ENCODE measurements at regions not wholly inside any gene's neighbourhood (a gene's known extent, or its start where the extent isn't known, plus 50 kb on each side); places are given as distances from the start of the nearest gene placed in this dataset.
"Not testable (repeated sequence)": the region's sequence is repeated elsewhere in the genome, so short reads cannot be mapped to it uniquely, and the experiment has no call there.

DNA sequence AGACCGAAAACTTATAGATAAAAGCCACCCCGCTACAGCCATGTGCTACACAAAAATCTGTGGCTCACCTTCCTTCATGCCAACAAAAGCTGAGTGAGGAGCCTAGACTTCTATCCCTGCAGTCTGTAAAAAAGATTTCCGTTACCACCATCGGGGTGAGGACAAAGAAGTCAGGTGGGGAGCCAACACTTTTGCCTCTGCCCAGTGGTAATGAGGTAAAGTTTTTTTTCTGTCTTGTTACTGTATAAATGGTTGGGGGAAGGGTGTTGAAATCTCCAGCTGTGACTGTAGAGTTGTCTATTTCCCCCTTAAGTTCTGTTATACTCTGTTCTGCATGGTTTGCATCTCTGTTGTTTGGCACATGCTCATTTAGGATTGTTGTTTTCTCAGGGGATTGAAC lies 707.8 kb downstream of the FLRT2 start:
- DNase-seq (ENCODE audit: low read depth in 3 of 3): no peak

DNA sequence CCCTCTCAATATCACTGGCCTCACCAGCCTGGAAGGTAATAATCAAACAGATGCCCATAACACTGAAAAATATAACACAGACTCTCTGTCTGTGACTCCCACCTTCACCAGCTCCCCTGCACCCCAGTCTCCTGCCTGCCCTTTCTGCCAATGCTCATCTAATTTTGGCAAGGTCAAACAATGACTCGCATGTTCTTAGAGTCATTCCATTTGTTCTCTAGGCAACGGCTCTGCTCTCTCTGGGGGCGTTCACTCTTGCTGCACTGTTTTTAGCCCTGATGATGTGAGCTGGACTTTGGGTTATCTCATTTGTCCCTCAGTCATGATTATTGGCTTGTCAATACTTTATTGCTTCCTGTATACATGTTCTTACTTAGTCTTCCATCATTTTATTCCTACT lies 691.8 kb downstream of the FLRT2 start:
- no peak for DNase-seq (ENCODE audit: low read depth in 3 of 3)

DNA sequence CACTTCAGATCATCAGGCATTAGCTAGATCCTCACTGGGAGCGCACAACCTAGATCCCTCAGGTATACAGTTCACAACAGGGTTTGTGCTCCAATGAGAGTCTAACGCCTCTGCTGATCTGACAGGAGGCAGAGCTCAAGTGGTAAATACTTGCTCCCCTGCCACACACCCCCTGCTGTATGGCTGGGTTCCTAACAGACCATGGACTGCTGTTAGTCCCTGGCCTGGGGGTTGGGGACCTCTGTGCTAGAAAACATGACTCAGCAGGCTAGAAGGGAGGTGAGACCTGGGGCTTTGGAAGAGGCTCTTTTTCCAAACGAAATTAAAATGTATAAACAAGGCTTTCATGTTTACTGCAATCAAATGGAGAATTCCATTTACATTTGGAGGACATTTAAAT lies 691.1 kb downstream of the FLRT2 start:
- no peak for DNase-seq (ENCODE audit: low read depth in 3 of 3)

DNA sequence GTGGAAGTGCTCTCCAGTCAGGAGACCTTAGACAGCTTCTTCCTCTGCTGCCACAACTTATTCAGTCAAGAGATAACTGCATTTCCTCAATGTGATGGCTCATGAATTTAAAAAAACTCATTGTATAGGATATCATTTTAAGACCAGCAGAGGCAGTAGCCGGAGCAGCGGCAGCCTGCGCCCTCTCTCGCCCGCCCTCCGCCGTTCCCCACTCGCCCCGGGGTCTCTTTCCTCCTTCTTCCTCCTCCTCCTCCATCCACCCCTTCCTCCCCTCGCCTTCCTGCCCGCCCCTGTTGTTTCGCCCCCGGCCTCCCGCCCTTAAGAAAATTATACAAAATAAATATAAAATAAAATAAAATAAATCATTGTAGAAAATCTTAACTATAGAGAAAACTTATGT lies 687.6 kb downstream of the FLRT2 start:
- no peak for DNase-seq (ENCODE audit: low read depth in 3 of 3)

DNA sequence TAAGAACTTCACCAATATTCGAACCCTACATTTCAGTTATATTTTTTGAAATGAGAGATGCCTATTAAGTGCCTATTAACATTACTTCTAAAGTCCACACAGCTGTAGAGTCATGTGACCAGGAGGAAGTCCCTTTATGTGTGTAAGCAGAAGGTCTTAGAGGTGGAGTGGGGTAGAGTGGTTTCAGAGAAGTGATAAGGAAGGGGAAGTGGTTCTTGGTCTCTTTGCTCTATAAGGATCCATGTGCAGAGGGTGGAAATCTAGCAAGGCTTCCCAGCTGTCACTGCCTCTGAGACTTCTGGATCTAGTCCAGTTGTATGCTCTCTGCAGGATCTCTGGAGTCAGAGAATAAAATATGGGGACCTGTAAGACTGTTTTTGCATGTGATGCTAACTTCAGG lies 673.9 kb downstream of the FLRT2 start:
- DNase-seq (ENCODE audit: low read depth in 3 of 3): no peak

DNA sequence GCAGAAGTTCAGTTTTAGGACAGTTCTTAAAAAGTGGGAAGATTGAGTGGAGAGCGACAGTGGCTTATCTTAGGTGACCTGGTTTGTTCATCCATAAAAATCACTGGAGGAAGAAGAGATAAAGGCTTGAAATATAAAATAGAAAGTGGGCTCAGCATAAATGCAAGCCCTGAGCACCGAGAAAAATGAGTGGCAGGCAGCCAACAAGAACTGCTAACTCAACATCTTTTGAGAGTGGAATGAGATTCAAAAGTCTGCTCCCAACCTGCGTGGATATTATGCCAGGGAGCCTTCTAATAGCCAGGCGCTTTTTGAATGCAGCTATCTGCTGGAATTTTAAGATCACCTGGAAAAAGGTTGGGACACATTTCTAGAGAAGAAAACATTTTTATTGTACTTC lies 666.5 kb downstream of the FLRT2 start:
- DNase-seq (ENCODE audit: low read depth in 3 of 3): no peak

DNA sequence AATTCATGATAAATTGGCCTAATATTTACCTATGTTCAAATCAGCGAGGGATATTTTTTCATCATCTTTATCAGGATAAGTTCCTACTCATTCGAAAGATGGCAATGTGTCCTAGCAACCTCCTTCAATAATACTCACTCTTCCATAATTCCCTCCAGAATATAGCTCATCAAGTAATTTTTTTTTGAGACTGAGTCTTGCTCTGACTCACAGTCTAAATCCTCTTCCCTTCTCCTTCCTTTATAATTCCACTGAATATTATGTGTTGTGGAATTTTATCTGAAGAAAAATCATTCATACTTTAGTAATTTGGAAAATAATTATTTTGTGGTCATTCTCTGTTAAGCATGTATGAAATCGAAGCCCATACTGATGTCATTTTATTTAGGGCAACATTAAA lies 663.8 kb downstream of the FLRT2 start:
- DNase-seq (ENCODE audit: low read depth in 3 of 3): no peak

DNA sequence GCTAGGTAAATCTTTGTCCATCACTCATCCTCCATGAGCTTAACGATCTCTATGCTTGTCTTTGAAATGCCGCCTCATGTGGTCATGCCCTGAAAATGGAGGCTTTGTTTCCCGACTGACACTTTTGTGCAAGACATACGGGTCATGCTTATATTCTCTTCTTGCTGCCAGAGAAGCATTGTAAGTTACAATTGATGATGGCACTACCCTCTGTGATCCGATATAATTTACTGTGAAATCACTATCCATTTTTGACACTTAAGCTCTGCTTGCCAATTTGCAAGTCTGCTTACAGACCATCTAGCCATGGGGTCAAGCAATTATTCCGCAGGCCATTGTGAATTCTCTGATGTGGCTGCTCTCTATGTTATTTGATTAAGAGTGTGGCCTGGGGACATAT lies 650.0 kb downstream of the FLRT2 start:
- no peak for DNase-seq (ENCODE audit: low read depth in 3 of 3)

DNA sequence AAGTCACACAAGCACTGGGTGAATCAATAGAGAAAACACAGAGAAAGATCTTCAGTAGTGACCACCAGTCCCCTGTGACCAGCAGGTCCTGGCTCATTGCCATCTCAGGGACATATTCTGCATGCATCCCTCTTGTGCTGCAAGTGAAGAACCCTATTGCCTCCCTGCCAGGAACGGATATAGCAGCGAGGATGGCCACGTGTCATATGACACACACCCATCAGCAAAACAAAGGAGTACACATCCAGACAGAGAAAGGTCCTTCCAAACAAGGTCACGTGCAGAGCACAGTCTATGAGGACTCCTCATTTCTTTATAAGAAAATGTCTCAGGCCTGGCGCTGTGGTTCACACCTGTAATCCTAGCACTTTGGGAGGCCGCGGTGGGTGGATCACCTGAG lies 638.4 kb downstream of the FLRT2 start:
- DNase-seq (ENCODE audit: low read depth in 3 of 3): no peak

DNA sequence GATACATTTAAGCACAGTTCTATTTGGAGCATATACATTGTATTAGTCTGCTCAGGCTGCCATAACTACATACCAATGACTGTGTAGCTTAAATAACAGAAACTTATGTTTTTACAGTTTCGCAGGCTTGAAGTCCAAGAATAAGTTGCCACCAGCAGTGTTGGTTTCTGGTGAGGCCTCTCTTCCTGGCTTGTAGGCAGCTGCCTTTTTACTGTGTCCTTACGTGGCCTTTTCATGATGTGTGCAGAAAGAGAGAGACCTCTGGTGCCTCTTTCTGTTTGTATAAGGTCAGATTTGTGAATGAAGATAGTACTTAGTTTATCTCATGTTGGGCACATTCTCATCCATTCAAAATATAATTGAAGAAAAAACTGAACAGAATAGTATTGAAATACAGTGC lies 636.6 kb downstream of the FLRT2 start:
- no peak for DNase-seq (ENCODE audit: low read depth in 3 of 3)

DNA sequence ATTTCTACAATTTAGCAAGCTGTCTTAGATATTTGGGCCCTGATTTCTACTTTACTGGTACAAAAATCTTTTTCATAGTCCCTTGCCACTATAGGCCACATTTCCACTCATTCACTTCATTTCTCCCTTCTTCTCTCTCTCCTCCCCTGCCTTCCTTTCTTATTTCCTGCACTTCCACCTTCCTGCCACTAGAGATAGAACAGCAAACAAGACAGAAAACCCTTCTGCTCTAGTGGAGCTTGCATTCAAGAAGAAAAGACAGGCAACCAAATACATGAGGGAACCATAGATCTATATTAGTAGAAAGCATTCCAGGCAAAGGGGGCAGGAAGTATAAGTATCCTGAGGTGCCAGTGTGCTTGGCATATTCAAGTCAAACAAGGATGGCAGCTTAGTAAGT lies 623.5 kb downstream of the FLRT2 start:
- DNase-seq (ENCODE audit: low read depth in 3 of 3): no peak

DNA sequence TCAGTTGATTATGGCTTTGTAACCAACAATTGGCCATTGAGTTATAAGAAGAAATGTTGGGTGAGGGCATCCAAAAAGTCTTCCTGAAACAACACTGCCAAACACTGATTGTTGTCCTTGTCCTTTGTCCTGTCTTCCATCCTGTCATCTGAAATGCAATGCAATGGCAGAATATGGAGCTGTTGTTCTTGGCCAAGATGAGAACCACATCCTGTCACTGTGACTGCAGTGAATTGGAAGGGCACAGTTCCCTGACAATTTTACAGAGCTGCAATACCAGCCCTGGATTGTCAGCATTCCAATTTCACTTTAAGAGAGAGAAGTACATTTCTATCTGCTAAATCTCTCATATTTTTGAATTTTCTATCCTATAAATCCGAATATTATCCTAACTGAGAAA lies 613.3 kb downstream of the FLRT2 start:
- no peak for DNase-seq (ENCODE audit: low read depth in 3 of 3)

DNA sequence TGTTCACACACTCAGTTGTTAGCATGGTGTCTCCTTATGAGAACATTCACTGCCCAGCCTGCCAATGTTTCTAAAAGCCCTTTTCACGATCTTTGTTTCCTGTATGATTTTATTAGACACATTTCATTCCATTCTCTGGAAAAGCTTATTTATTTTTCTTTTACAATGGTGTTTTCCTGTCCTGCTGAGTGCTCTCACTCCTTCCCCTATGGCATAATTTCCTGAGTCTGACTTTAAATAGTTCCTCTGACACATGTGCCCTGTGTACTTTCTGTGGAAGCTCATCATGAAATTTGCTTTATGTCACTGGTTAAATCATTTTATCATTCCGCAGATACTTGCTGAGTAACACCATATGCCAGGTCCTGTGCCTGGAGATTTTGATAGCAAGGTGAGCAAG lies 612.0 kb downstream of the FLRT2 start:
- no peak for DNase-seq (ENCODE audit: low read depth in 3 of 3)

DNA sequence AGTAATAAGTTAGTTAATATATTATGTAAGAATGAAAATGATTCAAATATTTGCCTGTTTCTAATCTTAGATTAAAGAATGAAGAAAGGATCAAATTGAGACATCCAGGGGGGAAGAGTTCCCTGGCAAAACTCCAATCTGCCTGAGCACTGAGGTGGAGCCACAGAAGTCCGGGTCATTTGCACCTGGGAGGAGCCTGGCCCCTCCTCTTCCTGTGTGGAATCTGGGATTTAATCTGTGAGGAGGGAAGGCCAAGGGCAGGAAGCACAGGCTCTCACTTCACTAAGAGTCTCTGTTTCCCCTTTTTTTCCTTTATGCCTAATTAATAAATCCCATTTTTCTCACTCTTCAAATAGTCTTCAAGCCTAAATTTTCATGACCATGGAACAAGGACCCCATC lies 599.5 kb downstream of the FLRT2 start:
- no peak for DNase-seq (ENCODE audit: low read depth in 3 of 3)

DNA sequence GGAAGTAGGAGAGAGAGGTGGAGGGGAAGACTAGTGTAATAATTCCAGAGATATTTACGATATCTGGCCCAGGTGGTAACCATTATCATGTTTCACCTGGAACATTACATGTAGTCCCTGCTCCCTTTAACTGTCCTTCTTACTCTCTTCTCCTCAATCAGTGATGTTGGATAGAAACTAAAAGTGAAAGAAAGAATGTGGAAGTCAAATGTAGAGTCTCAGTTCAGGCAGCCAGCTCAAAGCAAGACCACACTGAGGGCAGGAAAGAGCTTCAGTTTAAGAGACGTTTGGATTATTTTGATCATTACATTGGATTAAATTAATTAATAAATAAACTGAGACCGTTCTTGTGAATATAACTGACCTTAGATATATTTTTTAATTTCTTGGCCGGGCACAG lies 594.4 kb downstream of the FLRT2 start:
- DNase-seq (ENCODE audit: low read depth in 3 of 3): no peak

DNA sequence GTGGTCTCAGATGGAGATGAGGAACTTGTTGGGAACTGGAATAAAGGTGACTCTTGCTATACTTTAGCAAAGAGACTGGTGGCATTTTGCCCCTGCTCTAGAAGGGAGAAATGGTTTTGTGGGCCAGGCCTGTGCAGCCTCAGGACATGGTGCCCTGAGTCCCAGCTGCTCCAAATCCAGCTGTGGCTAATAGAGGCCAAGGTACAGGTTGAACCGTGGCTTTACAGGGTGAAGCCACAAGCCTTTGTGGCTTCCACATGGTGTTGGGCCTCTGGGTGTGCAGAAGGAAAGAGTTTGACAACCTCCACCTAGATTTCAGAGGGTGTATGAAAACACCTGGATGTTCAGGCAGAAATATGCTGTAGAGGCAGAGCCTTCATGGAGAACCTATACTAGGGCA lies 586.0 kb downstream of the FLRT2 start:
- no peak for DNase-seq (ENCODE audit: low read depth in 3 of 3)

DNA sequence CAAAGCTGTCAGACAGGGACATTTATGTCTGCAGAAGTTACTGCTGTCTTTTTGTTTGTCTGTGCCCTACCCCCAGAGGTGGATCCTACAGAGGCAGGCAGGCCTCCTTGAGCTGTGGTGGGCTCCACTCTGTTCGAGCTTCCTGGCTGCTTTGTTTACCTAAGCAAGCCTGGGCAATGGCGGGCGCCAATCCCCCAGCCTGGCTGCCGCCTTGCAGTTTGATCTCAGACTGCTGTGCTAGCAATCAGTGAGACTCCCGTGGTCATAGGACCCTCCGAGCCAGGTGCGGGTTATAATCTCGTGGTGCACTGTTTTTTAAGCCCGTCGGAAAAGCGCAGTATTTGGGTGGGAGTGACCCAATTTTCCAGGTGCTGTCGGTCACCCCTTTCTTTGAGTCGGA lies 580.9 kb downstream of the FLRT2 start:
- DNase-seq (ENCODE audit: low read depth in 3 of 3): not testable (repeated sequence)

DNA sequence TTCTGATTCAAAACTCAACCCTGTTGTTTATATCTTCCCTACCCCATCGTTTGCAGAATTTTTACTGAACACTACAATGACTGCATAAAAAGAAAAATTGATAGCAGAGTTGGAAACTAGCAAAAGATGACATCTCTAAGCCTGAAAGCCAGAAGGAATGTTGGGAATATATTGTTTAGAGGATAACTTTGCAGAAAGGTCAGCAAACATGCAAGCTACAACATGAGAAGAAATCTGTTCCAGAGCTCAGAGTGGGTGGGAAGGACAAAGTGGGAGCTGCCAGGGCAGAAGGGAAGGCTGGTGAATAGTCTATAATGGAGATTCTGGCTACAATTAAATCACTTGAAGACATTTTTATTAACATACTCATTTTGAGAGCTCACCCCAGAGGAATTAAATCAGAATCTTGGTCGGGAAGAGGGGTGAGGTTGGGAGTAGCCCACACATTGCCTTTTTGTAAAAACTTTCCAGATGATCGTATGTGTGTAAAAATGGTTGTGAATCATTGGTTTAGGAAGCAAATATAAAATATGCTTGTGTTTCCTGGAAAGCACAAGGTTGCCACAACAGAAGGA lies 574.8 kb downstream of the FLRT2 start:
- DNase-seq (ENCODE audit: low read depth in 3 of 3): no peak

DNA sequence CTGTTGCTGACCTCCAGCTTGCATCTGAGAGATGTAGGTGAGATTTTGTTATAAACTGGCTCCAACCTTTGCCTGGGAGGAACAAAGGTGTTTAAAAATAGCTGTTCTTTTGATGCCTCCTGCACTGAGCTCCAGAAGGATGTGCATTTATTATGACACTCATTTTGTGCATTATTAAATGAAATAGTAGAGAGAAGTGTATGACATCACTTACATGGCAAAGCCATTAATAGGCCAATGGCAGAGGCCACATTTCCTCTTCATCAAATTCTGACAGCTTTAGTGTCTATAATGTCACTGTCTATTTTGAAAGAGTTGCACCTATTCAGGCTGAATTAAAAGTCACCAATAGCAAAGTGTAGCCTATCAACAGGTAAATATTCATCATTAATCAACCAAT lies 564.6 kb downstream of the FLRT2 start:
- DNase-seq (ENCODE audit: low read depth in 3 of 3): no peak

DNA sequence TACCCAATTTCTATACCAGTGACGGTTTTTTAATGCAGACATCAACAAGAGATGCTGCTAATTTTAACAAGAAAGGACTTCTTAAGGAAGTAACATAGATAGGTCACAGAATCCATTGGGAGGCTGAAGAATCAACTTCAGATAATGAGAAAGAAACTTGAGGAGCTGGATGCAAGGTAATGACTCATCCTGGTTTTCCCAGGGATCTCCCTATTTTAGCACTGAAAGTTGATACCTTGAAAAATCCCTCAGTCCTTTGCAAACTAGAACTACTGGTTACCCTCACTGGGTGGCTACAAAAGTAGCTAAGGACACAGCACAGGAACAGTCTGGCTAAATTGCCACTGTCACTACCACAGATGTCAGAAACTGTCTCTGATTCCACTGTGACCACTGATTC lies 561.9 kb downstream of the FLRT2 start:
- no peak for DNase-seq (ENCODE audit: low read depth in 3 of 3)

DNA sequence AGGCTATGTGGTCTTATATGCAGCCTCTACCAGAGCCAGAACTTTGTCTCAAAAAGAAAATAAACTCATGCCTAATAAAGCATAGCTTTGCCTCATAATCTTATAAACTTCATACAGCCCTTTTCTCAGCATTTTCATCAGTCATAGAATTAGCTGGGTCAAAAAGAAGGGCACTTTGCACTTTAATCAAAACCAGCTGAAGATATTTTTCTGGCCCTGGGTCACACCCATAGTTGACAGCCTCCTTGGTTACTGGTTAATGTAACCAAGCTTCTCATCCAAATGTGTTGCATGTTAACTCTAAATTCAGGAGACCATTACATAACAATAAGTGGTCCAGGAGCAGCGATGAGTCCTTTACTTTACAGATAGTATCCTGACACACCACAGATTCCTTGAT lies 558.2 kb downstream of the FLRT2 start:
- DNase-seq (ENCODE audit: low read depth in 3 of 3): no peak

DNA sequence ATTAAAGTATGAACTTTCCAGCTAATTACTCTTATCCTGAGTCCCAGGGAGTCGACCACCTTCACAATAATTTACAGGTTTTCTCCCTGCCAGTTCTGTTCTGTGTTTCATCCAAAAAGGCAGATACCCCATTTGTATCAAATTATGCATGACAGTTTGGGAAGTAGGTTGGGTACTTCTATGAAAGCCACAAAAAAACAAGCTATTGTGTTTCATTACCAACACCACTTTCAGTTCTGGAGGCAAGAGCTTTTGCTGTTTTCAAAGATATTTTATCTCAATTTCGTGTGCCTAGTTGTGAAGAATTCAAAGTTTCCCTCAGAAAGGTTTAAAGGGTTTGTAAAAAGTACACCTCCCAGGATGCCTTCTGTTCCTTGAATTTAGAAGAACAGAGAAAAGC lies 557.4 kb downstream of the FLRT2 start:
- no peak for DNase-seq (ENCODE audit: low read depth in 3 of 3)

DNA sequence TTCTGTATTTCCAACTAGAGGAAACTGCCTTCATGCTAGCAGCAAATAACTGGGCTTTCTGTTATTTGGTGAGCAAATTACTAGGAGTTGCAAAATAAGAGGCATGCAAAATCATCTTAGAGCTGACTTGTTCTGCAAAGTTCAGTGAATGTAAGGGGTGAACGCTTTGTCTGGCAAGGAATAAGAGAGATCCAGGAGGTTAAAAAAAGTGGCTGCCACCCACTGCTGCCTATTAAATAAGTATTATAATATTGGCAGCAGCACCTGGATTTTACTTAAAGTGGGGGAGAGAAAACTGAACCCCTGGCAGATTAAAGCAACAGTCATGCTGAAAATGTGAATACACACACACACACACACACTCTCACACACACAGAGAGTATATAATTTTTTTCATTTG lies 557.0 kb downstream of the FLRT2 start:
- no peak for DNase-seq (ENCODE audit: low read depth in 3 of 3)

DNA sequence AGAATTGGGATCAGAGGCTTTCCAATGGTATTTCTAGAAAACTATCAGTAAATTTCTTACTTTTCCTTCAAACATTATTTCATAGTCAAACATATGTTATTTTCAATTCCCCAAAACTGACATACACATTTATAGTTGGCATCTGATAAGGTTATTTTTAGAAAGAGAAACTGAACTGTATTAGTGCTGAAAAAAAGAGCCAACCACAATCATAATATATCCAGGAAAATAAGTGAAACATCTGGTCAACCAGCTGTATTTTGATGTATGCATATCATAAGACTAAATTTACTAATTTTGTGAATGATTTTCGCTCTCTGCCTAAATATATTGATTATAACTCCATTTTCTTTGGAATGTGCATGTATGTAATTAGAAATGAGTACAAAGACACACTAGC lies 554.2 kb downstream of the FLRT2 start:
- DNase-seq (ENCODE audit: low read depth in 3 of 3): no peak

DNA sequence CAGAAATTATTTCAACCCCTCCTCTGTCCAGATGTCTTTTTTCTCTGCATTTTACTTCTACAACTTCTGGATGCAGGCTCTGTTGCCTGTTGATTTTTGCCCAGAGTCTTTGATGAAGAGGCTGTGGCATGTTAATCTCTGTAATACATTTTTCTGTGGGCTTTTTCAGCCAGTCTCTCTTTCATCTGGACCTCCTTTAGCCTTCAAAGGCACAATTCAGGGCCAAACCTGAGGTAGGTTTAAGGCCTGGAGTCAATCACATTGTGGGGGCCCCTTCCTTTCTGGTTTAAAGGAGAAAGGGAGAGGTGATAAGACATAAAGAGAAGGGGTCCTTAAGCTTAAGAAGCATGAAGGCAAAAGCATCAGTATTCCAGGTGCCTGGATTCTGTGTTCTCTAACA lies 553.7 kb downstream of the FLRT2 start:
- DNase-seq (ENCODE audit: low read depth in 3 of 3): no peak

Data from stimulated activated CD4-positive, alpha-beta T cell treated with anti-CD3 and anti-CD28 coated beads, TNF-alpha, amount 100 ng/mL, for 48 hours (primary cell).